C4-2B (cell line): ENCODE measurements at regions not wholly inside any gene's neighbourhood (a gene's known extent, or its start where the extent isn't known, plus 50 kb on each side); places are given as distances from the start of the nearest gene placed in this dataset.

Source experiments
- CTCF ChIP-seq: fragments of 450-650 bp; conservative IDR thresholded peaks from 2 replicates; pipeline ENCODE4 v1.5.1; 2017; ENCODE audit warnings: mild to moderate bottlenecking
- ZFX ChIP-seq: fragments of 450-650 bp; IDR thresholded peaks from 2 replicates; pipeline ENCODE4 v1.6.1; 2017

GRCh38 chr1:214913966-214914365 is 168.6 kb upstream of the KCNK2 start:
- TF ChIP-seq CTCF (no peak), ZFX (no peak)
